Vagina (tissue), 2 donors: ENCODE measurements at regions not wholly inside any gene's neighbourhood (a gene's known extent, or its start where the extent isn't known, plus 50 kb on each side); places are given as distances from the start of the nearest gene placed in this dataset.
A peak's percentile ranks its signal among the peaks of the same experiment; 100 is the strongest.
"Not testable (repeated sequence)": the region's sequence is repeated elsewhere in the genome, so short reads cannot be mapped to it uniquely, and the experiment has no call there.

ENCODE experiments used
- DNase-seq, 2 donors: peaks; one replicate each; pipeline ENCODE4 v3.0.0-alpha.2; 2017; ENCODE audit errors: extremely low spot score in 2 of 2
- H3K27ac ChIP-seq: fragments of 200-600 bp; sonication (generic); one replicate; pipeline ENCODE4 v1.5.1; 2019
- H3K27me3 ChIP-seq: fragments of 200-600 bp; sonication (generic); one replicate; pipeline ENCODE4 v1.5.1; 2019
- H3K36me3 ChIP-seq, 2 donors: fragments of 200-600 bp; sonication (generic); one replicate each; pipeline ENCODE4 v1.5.1; 2017 to 2019
- H3K4me1 ChIP-seq: fragments of 200-600 bp; sonication (generic); one replicate; pipeline ENCODE4 v1.5.1; 2019
- H3K4me3 ChIP-seq, 2 donors: fragments of 200-600 bp; sonication (generic); 1 replicate in 1 of 2; 2 replicates in 1 of 2; pipeline ENCODE4 v1.5.1; 2016 to 2019
- H3K9me3 ChIP-seq: fragments of 200-600 bp; sonication (generic); one replicate; pipeline ENCODE4 v1.5.1; 2019
- POLR2A ChIP-seq, 2 donors: fragments of 450-650 bp; IDR thresholded peaks; one replicate each; pipeline ENCODE4 v1.6.1; 2017; ENCODE audit warnings: antibody characterized with exemption in 2 of 2, mild to moderate bottlenecking in 2 of 2, moderate library complexity in 2 of 2
- POLR2AphosphoS5 ChIP-seq, 2 donors: sonication (generic); formaldehyde crosslinking; IDR thresholded peaks; one replicate each; pipeline ENCODE4 v1.9.0; 2017; ENCODE audit warnings: antibody characterized with exemption in 2 of 2, mild to moderate bottlenecking in 2 of 2, low read depth in 1 of 2; ENCODE audit not compliant: insufficient read depth in 1 of 2
- intact Hi-C: fragments of 100-400 bp; cut with DNase I; formaldehyde crosslinking; loops from one replicate; pipeline ENCODE4 v1.15.1; 2023
- TF ChIP-seq, protein P1 (sequence below), 3 experiments: fragments of 450-650 bp in 2 of 3; fragments of 200-600 bp in 1 of 3; sonication (generic) in 1 of 3; IDR thresholded peaks; one replicate each; pipeline ENCODE4 v1.5.1; 2017 to 2019; ENCODE audit warnings: antibody characterized with exemption in 3 of 3, mild to moderate bottlenecking in 2 of 3, moderate library complexity in 2 of 3

DNA sequence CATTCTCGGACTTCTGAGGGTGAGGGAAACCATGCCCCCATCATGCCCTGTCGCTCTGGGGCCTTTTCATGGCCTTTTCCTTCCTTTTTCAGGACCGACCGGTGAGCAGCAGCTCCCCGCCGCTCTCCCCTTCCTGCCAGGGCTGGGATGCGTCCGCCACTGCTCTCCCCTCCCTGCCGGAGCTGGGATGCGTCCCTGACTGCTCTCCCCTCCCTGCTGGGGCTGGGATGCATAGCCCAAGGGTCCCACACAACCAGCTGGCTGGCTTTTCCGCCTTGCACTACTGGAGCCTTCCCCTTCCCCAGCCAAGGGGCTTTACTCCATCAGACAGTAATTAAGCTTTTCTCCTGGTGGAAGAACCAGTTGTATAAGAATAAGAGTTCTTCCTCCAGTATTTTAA is 129.7 kb upstream of the COBL start:
- H3K27ac ChIP-seq: no peak overlapping the region
- no peaks in the 10 kb centered on the region for H3K4me1 ChIP-seq
- DNase-seq: no peak
- TF ChIP-seq, protein P1, sequence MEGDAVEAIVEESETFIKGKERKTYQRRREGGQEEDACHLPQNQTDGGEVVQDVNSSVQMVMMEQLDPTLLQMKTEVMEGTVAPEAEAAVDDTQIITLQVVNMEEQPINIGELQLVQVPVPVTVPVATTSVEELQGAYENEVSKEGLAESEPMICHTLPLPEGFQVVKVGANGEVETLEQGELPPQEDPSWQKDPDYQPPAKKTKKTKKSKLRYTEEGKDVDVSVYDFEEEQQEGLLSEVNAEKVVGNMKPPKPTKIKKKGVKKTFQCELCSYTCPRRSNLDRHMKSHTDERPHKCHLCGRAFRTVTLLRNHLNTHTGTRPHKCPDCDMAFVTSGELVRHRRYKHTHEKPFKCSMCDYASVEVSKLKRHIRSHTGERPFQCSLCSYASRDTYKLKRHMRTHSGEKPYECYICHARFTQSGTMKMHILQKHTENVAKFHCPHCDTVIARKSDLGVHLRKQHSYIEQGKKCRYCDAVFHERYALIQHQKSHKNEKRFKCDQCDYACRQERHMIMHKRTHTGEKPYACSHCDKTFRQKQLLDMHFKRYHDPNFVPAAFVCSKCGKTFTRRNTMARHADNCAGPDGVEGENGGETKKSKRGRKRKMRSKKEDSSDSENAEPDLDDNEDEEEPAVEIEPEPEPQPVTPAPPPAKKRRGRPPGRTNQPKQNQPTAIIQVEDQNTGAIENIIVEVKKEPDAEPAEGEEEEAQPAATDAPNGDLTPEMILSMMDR (IDR thresholded peaks at IDR 0.05): no peak
- TF ChIP-seq POLR2AphosphoS5 (IDR thresholded peaks at IDR 0.05; ENCODE audit: insufficient read depth in 1 of 2, low read depth in 1 of 2) (no peak), POLR2A (IDR thresholded peaks at IDR 0.05) (no peak)
- H3K27me3 ChIP-seq: no peaks in the 10 kb centered on the region
- no peaks in the 10 kb centered on the region for H3K9me3 ChIP-seq
- no peaks in the 10 kb centered on the region for H3K36me3 ChIP-seq
- no peak overlapping the region for H3K4me3 ChIP-seq
- intact Hi-C loops: no loop called here

DNA sequence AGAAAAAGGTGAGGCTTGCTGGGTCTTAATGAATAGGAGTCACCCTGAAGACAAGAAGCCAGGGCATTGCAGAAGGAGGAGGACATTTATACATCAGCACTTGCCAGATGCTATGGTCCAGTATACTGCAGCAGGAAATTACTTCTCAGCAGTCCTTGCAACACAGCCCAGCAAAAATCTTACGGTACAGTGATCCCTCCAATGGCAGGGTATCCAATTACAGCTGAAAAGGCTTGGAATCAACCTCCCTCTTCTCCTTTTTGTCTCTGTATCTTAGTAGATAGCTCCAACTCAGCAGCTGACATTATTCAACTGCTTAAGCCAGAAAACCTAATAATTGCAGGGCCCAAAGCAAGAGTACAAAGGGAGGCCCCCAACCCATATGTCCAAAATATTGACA is 128.3 kb upstream of the COBL start:
- no peaks in the 10 kb centered on the region for H3K36me3 ChIP-seq
- DNase-seq: no peak
- no peaks in the 10 kb centered on the region for H3K9me3 ChIP-seq
- no peak overlapping the region for H3K4me3 ChIP-seq
- no peak overlapping the region for H3K27ac ChIP-seq
- TF ChIP-seq POLR2A (IDR thresholded peaks at IDR 0.05): no peak
- no peak for TF ChIP-seq POLR2AphosphoS5 (IDR thresholded peaks at IDR 0.05; ENCODE audit: insufficient read depth in 1 of 2, low read depth in 1 of 2)
- TF ChIP-seq, protein P1 (IDR thresholded peaks at IDR 0.05): no peak
- no peaks in the 10 kb centered on the region for H3K4me1 ChIP-seq
- intact Hi-C loops: no loop called here
- H3K27me3 ChIP-seq: no peaks in the 10 kb centered on the region

DNA sequence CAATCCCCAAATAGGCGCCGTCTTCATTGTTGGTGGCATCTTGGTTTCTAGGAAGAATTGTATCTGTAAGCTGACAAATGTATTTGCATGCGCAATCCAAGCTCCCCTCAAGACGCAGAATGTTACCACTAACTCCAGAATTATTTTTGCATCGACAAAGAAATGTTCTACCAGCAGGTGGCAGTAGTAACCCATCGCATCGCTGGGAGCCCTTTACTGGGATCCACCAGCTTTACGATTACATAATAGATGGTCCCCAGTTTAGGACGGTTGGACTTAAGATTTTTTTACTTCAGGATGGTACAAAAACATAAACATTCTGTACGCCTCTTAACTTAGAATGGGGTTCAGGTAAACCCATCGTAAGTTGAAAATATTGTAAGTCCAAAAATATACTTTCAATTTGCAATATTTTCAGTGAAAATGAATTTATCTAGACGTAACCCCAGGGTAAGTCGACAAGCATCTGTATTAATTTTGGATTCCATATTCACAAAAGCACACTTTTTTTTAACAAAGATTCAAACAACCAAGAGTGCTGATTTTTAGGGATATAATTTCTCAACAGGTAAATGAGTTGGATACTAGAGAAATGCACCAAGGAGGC is 114.0 kb upstream of the COBL start:
- no peak for DNase-seq
- no peaks in the 10 kb centered on the region for H3K36me3 ChIP-seq
- H3K27me3 ChIP-seq: no peaks in the 10 kb centered on the region
- TF ChIP-seq POLR2AphosphoS5 (IDR thresholded peaks at IDR 0.05; ENCODE audit: insufficient read depth in 1 of 2, low read depth in 1 of 2) (no peak), POLR2A (IDR thresholded peaks at IDR 0.05) (no peak)
- TF ChIP-seq, protein P1 (IDR thresholded peaks at IDR 0.05): peak in 2 of 3 experiments; percentile 58 to 78
- no peak overlapping the region for H3K27ac ChIP-seq
- intact Hi-C loops: no loop called here
- no peaks in the 10 kb centered on the region for H3K4me1 ChIP-seq
- H3K9me3 ChIP-seq: no peaks in the 10 kb centered on the region
- H3K4me3 ChIP-seq: no peak overlapping the region

DNA sequence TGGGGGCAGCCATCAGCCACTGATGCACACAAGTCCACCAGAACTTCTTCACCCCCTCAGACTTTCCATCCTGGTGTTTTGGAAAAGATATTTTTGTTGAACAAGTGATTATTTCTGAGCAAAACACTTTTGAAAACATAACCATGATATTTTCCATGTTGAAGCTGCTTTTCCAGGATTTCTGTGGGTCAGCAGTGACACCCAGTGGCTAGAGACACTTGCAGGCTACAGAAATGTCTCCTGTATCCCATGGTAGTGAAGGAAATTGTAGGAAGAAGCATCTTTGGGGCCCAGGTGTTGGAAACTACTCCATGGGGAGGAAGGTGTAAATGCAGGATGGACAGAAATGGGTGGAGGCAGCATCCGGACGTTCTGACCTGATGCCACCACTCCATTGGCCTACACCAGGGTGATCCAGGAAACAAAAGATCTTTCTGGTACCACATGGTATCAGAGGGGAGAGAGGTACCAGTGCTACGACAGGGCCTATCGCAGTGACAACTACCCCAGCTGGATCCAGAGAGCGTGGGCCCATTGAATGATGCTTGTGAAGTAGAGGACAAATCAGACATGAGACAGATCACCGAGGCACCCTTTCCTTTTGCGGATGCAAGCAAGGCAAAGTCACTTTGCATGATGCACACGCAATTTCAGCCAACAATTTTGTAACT is 111.7 kb upstream of the COBL start:
- H3K27me3 ChIP-seq: no peaks in the 10 kb centered on the region
- no peak for DNase-seq
- H3K4me1 ChIP-seq: no peaks in the 10 kb centered on the region
- H3K27ac ChIP-seq: no peak overlapping the region
- no peaks in the 10 kb centered on the region for H3K36me3 ChIP-seq
- H3K9me3 ChIP-seq: no peaks in the 10 kb centered on the region
- H3K4me3 ChIP-seq: no peak overlapping the region
- TF ChIP-seq POLR2A (IDR thresholded peaks at IDR 0.05): no peak
- TF ChIP-seq POLR2AphosphoS5 (IDR thresholded peaks at IDR 0.05; ENCODE audit: insufficient read depth in 1 of 2, low read depth in 1 of 2): no peak
- TF ChIP-seq, protein P1 (IDR thresholded peaks at IDR 0.05): peak in 1 of 3 experiments; percentile 6
- intact Hi-C loops: no loop called here

DNA sequence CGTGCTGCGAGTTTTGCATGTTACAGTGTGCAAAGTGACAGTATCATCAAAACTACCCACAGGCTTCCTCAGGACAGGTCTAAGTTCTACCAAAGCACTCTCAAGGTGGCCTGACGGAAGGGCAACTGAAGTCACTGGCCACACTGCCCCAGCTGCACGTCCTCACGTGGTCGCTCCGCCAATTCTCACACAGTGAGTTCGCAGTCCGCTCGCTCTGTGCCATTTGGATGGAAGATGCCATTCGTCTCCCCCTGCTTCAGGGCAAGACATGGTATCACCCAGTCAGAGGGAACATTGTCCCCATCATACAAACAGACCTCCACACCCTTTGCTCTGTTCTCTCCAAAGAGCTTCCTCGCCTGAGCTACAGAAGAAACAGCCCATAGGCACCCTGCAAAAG is 109.6 kb upstream of the COBL start:
- Histone ChIP-seq H3K27me3 (no peaks in the 10 kb centered on the region), H3K27ac (no peak overlapping the region), H3K36me3 (no peaks in the 10 kb centered on the region), H3K9me3 (no peaks in the 10 kb centered on the region), H3K4me1 (no peaks in the 10 kb centered on the region), H3K4me3 (no peak overlapping the region)
- intact Hi-C loops: no loop called here
- TF ChIP-seq, protein P1 (IDR thresholded peaks at IDR 0.05): no peak
- TF ChIP-seq POLR2AphosphoS5 (IDR thresholded peaks at IDR 0.05; ENCODE audit: insufficient read depth in 1 of 2, low read depth in 1 of 2) (no peak), POLR2A (IDR thresholded peaks at IDR 0.05) (no peak)
- DNase-seq: no peak

DNA sequence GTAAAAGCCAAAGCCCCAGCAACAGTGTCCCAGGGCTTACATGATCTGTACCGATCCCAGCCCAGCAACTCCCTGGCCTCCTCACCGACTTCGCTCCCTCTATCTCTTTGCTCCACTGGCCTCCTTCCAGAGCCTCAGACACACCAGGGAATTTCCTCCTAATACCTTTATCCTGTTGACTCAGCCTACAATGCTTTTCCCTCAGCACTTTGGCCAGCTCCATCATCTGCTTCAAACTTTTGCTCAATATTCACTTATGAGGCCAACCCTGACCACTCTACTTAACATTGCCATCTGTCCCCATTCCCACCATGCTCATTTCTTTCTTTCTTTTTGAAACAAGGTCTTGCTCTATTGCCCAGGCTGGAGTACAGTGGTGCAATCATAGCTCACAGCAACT is 93.3 kb upstream of the COBL start:
- H3K4me3 ChIP-seq, H3K9me3 ChIP-seq, DNase-seq, H3K4me1 ChIP-seq, H3K36me3 ChIP-seq, H3K27me3 ChIP-seq, intact Hi-C loops, H3K27ac ChIP-seq: not testable (repeated sequence)

DNA sequence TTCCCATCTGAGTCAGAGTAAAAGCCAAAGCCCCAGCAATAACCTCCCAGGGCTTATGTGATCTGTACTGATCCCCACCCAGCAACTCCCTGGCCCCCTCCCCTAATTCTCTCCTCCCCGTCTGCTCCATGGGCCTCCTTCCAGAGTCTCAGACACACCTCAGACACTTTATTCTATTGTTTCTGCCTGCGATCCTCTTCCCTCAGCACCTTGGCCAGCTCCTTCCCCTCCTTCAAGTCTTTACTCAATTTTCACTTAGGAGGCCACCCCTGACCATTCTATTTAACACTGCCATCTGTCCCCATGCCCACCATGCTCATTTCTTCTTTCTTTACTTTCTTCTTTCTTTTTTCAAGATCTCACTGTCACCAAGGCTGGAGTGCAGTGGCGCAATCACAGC is 81.0 kb upstream of the COBL start:
- H3K4me1 ChIP-seq, DNase-seq, H3K36me3 ChIP-seq, intact Hi-C loops, H3K9me3 ChIP-seq, H3K4me3 ChIP-seq, H3K27me3 ChIP-seq, H3K27ac ChIP-seq: not testable (repeated sequence)

DNA sequence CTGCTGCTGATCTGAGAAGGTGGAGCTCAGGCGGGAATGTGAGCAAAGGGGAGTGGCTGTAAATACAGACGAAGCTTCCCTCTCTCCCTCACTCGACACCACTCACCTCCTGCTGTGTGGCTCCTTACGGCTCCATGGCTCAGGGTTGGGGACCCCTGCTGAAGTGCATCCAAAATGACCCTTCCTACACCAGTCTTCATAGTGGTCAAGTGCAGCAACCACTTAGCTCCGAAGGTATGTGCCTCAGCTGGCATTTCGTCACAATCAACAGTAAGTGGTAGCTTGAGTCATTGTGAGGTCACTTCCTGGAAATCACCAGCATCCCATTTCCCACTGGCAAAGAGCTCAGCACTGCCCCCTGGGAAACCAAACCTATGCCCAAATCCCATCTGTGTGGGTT is 76.4 kb upstream of the COBL start:
- H3K27ac ChIP-seq, H3K4me1 ChIP-seq, H3K27me3 ChIP-seq: not testable (repeated sequence)

More for the DNA sequence above, 76.4 kb upstream of the COBL start:
- H3K36me3 ChIP-seq, intact Hi-C loops, DNase-seq, H3K4me3 ChIP-seq, H3K9me3 ChIP-seq: not testable (repeated sequence)
